Type B pancreatic cell (in vitro differentiated cells): ENCODE measurements at regions not wholly inside any gene's neighbourhood (a gene's known extent, or its start where the extent isn't known, plus 50 kb on each side); places are given as distances from the start of the nearest gene placed in this dataset.

ENCODE experiments used
- DNase-seq: peaks from one replicate; pipeline ENCODE4 v3.0.0; 2021; ENCODE audit warnings: mixed read lengths; ENCODE audit not compliant: unreplicated experiment; ENCODE audit errors: extremely low spot score
- H3K27ac Mint-ChIP-seq: 2 replicates; pipeline ENCODE4 v1.8.0; 2021; ENCODE audit warnings: mild to moderate bottlenecking, mixed read lengths
- H3K27me3 Mint-ChIP-seq: 2 replicates; pipeline ENCODE4 v1.8.0; 2021; ENCODE audit warnings: mixed read lengths
- H3K36me3 Mint-ChIP-seq: 2 replicates; pipeline ENCODE4 v1.8.0; 2021; ENCODE audit warnings: mixed read lengths
- H3K4me1 Mint-ChIP-seq: one replicate; pipeline ENCODE4 v1.8.0; 2021; ENCODE audit warnings: mixed read lengths; ENCODE audit not compliant: unreplicated experiment
- H3K4me3 Mint-ChIP-seq: 2 replicates; pipeline ENCODE4 v1.8.0; 2021; ENCODE audit warnings: mild to moderate bottlenecking, mixed read lengths
- H3K9me3 Mint-ChIP-seq: 2 replicates; pipeline ENCODE4 v1.8.0; 2021; ENCODE audit warnings: mixed read lengths
- CTCF ChIP-seq: fragments of 200-600 bp; sonication (generic); conservative IDR thresholded peaks from 2 replicates; pipeline ENCODE4 v1.5.0; 2021; ENCODE audit warnings: antibody characterized with exemption, mild to moderate bottlenecking

GRCh38 chr2:194126418-194126817 lies 1530.6 kb upstream of the SLC39A10 start:
- Mint-ChIP-seq H3K4me1 (no peaks in the 10 kb centered on the region), H3K4me3 (no peak overlapping the region), H3K27ac (no peak overlapping the region), H3K27me3 (no peaks in the 10 kb centered on the region), H3K9me3 (no peaks in the 10 kb centered on the region), H3K36me3 (no peaks in the 10 kb centered on the region)
- no peak for DNase-seq
- no peak for TF ChIP-seq CTCF

GRCh38 chr2:194116861-194117260 lies 1540.2 kb upstream of the SLC39A10 start:
- Mint-ChIP-seq H3K27ac (no peak overlapping the region), H3K27me3 (no peaks in the 10 kb centered on the region), H3K36me3 (no peaks in the 10 kb centered on the region), H3K9me3 (no peaks in the 10 kb centered on the region), H3K4me1 (no peaks in the 10 kb centered on the region), H3K4me3 (no peak overlapping the region)
- TF ChIP-seq CTCF: no peak
- no peak for DNase-seq

GRCh38 chr2:194105358-194105757 lies 1551.7 kb upstream of the SLC39A10 start:
- Mint-ChIP-seq H3K4me1 (no peaks in the 10 kb centered on the region), H3K36me3 (no peaks in the 10 kb centered on the region), H3K27ac (no peak overlapping the region), H3K9me3 (no peaks in the 10 kb centered on the region), H3K27me3 (no peaks in the 10 kb centered on the region), H3K4me3 (no peak overlapping the region)
- DNase-seq: no peak
- TF ChIP-seq CTCF: no peak

- no peak for DNase-seq
- Mint-ChIP-seq H3K4me3 (no peak overlapping the region), H3K27me3 (no peaks in the 10 kb centered on the region), H3K27ac (no peak overlapping the region), H3K36me3 (no peaks in the 10 kb centered on the region), H3K9me3 (no peaks in the 10 kb centered on the region), H3K4me1 (no peaks in the 10 kb centered on the region)
- no peak for TF ChIP-seq CTCF
These were observed 1552.3 kb upstream of the SLC39A10 start for GRCh38 chr2:194104687-194105086.

GRCh38 chr2:194103941-194104659 lies 1552.9 kb upstream of the SLC39A10 start:
- TF ChIP-seq CTCF: no peak
- no peaks in the 10 kb centered on the region for H3K9me3 Mint-ChIP-seq
- H3K36me3 Mint-ChIP-seq: no peaks in the 10 kb centered on the region
- no peaks in the 10 kb centered on the region for H3K27me3 Mint-ChIP-seq
- H3K27ac Mint-ChIP-seq: no peak overlapping the region
- H3K4me1 Mint-ChIP-seq: no peaks in the 10 kb centered on the region
- DNase-seq: no peak
- no peak overlapping the region for H3K4me3 Mint-ChIP-seq
